NCI-H345 treated with DMSO at 0.1 percent for 48 hours (cell line): ENCODE measurements at regions not wholly inside any gene's neighbourhood (a gene's known extent, or its start where the extent isn't known, plus 50 kb on each side); places are given as distances from the start of the nearest gene placed in this dataset.

Source experiments
- DNase-seq: peaks from one replicate; lab custom pipeline; 2025; ENCODE audit not compliant: unreplicated experiment; lab: John Stamatoyannopoulos, UW

GRCh38 chr6:148231572-148231971, 111.1 kb upstream of the SASH1 start:
- DNase-seq, result no peak

- DNase-seq, result no peak
These were observed 107.2 kb upstream of the SASH1 start for GRCh38 chr6:148235446-148235845.

GRCh38 chr6:148238713-148239112, 103.9 kb upstream of the SASH1 start:
- no peak for DNase-seq

GRCh38 chr6:148239215-148239614, 103.4 kb upstream of the SASH1 start:
- DNase-seq, result no peak

DNA sequence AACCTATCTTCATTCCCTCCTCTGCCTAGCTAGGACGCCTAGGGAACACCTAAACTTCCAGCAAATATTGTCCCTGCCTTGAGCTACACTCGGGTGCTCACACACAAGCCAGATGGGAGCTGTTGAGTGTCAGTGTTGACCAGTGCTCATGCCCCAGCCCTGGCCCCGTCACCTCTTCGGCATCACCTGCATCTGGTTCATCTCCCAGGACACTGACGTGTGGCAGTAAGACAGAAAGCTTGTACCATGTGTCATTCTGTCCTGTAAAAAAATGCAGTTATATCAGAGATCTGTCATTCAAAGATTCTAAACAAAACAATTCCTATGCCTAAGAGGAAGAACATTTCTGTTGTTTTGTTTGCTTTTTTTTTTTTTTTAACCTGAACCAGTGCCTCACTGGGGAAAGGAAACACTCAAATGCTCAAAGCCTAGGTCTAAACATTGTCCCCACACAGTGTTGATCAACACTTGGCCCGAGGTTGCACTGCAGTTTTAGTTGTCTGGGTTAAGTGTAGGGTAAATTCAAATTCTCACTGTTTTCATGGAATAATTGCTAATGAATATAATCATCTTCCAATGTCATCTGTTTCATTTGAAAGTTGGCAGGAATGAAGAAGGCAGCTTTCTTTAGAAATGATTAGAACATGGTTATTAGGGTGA, 102.7 kb upstream of the SASH1 start:
- no peak for DNase-seq

DNA sequence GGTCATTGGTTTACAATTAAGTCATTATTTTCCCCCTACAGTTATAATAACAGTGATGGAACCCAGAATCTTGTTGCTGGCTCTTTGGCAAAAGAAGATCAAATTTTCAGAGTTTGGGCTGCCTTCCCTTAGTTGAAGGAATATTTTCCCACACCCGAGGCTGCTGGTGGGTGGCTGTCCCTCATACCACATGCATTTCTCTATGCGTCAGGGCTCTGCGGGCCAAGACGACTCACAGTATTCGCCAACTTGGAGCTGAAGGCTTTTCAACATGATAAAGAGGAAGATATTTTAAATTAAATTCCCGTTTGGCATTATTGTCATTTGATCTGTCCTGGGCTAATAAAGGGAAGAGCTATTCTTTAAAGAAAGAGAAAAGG, 102.2 kb upstream of the SASH1 start:
- no peak for DNase-seq

GRCh38 chr6:148240861-148241477, 101.7 kb upstream of the SASH1 start:
- no peak for DNase-seq

DNA sequence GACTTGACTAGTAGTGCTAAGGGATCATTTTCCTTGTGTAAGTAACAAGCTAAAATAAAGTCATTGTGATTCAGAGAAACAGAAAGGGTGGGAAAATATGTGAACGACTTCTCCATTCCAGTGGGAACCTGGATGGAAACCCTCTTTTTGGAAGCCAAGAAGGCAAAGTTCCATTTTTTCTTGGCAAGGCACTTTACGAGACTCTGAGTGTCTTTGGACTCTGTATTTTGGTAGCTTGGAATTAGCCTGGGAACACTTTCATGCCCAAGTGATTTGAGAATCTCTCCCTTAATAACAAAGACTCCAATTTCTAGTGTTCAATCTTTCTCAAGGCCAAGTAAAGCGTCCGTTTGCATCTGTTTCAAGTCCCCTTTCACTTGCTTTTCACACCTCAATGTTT, 100.5 kb upstream of the SASH1 start:
- no peak for DNase-seq

DNA sequence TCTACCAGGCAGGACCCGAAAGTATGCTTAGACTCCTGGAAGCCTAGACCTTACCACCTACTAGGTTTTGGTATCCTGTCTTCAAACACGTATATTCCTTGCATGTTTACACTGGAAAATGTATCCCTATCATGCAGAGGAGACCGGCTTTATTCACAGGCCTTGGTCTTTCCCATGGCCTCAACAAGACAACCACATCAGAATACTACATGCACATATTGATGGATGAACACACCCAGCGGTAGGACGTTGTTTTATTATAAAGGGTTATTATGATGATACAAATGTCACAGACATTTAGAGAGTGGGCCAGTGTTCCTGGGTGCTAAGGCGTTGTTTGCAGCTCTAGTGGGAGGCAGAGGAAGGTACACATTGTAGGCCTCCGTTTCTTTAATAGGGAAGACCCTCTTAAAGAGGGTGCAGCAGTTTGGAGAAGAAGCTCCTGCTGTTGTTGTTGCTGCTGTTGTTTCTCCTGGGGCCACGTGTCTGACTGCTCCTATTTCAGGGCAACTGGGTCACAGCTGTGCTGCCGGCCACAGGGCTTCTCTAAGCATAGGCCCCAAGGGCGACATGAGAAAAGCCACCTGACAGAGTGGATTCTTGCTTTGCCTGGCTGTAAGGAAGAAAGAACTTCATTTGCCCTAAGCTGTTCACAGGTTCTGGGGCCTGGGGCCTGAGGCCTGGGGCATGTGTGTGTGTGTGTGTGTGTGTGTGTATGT, 98.3 kb upstream of the SASH1 start:
- no peak for DNase-seq

GRCh38 chr6:148247386-148248063, 95.1 kb upstream of the SASH1 start:
- no peak for DNase-seq

DNA sequence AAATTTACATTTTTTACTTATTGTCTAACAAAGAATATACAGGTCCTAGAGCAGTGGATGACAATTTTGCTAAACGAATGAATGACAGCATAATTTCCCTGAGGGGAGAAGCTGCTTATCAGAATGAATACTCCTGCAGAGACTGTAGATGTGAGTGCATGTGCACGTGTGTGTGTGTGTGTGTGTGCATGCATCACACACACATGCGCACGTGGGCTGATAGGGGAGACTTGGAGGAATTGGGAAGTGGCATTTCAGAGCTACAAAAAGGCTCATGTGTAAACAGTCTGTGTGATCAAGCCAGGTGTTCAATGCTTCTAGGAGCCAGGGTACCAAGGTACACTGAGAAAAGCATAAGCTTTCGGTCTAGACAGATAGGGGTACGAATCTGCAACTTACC, 93.5 kb upstream of the SASH1 start:
- no peak for DNase-seq

- DNase-seq, result no peak
These were observed 92.8 kb upstream of the SASH1 start for GRCh38 chr6:148249679-148250375.

- DNase-seq, result no peak
These were observed 91.5 kb upstream of the SASH1 start for GRCh38 chr6:148250975-148251685.

DNA sequence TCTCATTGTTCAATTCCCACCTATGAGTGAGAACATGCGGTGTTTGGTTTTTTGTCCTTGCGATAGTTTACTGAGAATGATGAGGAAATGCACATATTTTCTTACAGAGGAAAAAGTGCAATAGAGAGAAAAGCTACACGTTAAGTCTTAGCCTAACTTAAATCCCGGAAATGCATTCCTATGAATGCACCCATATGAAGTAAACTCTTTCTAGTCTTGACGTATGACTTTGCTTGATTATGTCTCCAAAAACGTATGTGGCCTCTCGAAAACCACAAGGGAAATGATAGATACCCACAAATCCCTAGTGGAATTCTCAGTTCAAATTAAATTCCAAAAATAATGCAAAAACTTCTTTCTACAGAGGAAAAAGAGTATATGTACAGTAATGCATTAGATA, 90.7 kb upstream of the SASH1 start:
- DNase-seq, result no peak

DNA sequence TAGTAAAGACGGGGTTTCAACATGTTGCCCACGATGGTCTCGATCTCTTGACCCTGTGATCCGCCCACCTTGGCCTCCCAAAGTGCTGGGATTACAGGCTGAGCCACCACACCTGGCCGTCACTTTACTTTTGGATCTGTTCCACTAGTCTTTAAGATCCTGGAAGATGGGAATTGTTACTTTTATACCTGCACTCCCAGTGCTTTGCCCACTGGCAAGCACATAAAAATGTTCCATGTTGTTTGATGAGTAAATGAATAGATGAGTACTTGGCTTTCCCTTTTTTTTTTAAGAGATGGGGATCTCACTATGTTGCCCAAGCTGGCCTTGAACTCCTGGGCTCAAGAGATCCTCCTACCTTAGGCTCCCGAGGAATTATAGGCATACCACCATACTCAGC, 84.8 kb upstream of the SASH1 start:
- DNase-seq, result no peak

GRCh38 chr6:148258868-148259267, 83.8 kb upstream of the SASH1 start:
- DNase-seq, result no peak

GRCh38 chr6:148261470-148261869, 81.2 kb upstream of the SASH1 start:
- no peak for DNase-seq

- DNase-seq, result no peak
These were observed 79.6 kb upstream of the SASH1 start for GRCh38 chr6:148263010-148263409.

GRCh38 chr6:148263961-148264360, 78.7 kb upstream of the SASH1 start:
- no peak for DNase-seq

GRCh38 chr6:148265054-148265453, 77.6 kb upstream of the SASH1 start:
- DNase-seq, result no peak

- no peak for DNase-seq
These were observed 73.3 kb upstream of the SASH1 start for GRCh38 chr6:148269386-148269785.
